Stimulated activated CD8-positive, alpha-beta memory T cell treated with anti-CD3 and anti-CD28 coated beads, Interleukin-4, amount 100 ng/mL, for 48 hours (primary cell): ENCODE measurements at regions not wholly inside any gene's neighbourhood (a gene's known extent, or its start where the extent isn't known, plus 50 kb on each side); places are given as distances from the start of the nearest gene placed in this dataset.

Source experiments
- DNase-seq: peaks from one replicate; pipeline ENCODE4 v3.0.0-alpha.2; 2020

DNA sequence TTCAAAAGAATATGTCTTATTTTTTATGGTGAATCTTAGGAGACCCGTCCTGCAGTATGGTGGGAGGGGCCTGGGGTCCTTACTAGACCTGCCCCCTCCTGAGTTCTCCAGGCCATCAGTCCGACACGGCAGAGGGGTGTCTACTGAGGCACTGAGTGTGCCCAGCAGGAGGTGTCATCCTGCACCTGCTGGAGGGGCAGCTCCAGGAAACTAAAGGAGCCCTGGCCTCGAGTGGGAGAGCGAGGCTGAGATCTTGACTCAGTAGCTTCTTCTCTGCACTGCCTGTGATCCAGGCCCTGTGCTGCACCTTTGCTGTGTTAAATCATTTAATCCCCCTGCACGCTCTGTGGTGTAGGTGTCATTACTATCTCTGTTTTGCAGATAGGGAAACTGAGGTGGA is 587.7 kb downstream of the PTPRU start:
- no peak for DNase-seq

GRCh38 chr1:29823561-29823960 is 587.2 kb downstream of the PTPRU start:
- no peak for DNase-seq

GRCh38 chr1:29821605-29822004 is 585.3 kb downstream of the PTPRU start:
- DNase-seq = no peak

DNA sequence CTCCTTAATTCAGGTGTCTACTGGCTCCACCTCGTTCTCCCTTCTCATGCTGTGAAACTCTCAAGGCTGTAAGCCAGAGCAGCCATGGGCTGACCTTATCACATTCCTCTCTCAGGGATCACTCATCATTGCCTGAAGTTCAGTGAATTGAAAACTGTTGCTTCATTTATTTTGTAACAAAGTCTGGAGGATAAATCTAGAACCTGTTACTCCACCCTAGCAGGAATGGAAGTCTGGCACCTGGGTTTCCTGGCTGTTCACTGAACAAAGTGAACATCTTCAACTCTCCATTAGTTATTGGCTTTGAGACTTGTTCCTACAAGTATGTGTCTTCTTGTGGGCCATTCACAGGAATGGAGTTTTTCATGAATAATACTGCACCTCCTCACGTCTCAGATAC is 584.1 kb downstream of the PTPRU start:
- DNase-seq = no peak

DNA sequence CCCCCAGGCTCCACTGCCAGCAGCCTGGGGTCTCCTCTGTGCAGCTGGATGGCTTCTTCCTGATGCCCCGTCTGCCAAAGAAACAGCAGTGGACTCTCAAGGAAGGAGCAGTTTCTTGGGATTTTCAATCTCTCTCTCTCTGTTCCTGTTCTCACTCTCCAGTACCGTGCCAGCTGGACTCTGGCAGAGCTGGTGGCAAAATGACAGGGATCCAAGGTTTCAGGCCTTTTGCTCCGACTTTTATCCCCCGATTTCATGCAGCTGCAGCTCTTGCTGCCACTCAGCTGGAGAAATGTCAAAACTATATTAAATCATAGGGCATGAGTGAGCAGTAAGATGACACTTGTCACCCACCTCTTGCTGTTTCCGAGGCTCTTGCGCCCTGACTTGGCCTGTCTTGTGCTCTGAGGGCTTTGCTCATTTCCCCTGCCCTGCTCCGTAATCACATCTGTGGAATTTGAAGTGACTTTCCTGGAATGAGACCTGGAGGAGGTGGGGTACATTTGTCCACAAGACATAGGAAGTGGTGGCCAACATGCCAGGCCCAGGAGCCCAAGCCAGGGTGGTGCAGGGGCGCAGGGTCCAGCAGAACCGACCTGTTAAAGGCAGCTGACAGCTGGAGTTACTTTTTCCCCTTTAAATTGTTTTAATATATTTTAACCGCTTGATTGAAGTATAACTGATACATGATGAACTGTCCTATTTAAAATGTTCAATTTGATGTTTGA is 576.2 kb downstream of the PTPRU start:
- no peak for DNase-seq

GRCh38 chr1:29811727-29812407 is 575.5 kb downstream of the PTPRU start:
- DNase-seq = no peak

DNA sequence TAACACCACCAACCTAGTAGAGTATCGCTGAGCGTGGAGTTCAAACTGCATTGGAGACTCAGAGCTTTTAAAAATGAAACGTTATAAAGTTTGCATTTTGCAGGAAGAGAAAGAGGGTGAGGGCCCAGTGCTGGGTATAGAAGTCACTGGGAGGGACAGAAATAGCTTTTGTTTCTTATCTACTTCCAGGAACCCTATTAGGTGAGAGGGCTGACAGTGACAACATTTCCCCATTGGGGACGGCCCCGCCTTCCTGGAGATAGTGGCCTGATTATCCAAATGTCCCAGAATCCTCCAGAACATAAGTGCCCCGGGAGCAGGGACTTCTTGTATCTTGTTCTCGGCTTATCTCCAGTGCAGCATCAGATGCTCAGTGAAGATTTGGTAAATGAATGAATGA is 574.9 kb downstream of the PTPRU start:
- no peak for DNase-seq

GRCh38 chr1:29810121-29811120 is 574.1 kb downstream of the PTPRU start:
- DNase-seq = no peak

GRCh38 chr1:29809446-29810120 is 573.3 kb downstream of the PTPRU start:
- DNase-seq = no peak

- DNase-seq = peak; percentile 14
These were observed 572.0 kb downstream of the PTPRU start for GRCh38 chr1:29808141-29808995.

GRCh38 chr1:29807689-29808088 is 571.4 kb downstream of the PTPRU start:
- DNase-seq = no peak

DNA sequence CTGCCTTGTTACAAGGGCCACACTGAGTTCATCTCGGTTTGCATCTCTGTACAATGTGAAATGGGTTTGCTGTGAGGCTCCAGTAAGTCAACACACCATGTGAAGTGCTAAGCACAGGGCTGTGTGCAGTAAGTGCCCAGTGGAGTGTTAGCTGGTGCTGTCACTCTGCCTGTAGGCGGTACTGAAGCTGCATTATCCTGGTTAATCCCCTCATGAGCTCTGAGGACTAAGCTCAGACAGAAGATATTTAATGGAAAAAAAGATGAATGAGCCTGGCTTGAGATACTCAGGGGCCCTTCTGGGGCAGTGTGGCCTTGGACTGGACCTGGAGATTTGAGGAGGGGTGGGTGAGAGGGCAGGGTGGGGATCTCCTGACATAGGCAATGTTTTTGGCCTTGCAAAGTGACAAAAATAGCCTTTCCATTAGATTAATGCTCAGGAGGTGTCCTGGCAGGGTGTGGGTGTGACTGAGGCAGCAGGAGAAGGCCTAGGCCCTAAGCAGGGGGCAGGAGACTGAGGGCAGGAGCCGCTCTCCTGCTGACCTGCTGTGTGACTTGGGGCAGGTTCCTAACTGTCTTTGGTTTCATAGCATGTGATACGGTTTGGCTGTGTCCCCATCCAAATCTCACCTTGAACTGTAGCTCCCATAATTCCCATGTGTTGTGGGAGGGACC is 570.5 kb downstream of the PTPRU start:
- no peak for DNase-seq

DNA sequence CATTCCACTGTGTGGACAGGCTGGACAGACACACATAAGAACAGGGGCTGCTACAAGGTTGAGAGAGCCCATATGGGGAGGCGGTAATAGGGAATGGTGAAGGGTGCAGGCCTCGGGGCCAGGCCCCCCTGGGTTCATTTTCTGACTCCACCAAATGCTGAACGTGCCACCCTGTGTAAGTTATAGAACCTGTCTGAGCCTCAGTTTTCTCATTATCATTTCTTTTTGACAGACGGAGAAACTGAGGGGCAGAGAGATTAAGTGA is 569.5 kb downstream of the PTPRU start:
- no peak for DNase-seq

- DNase-seq = no peak
These were observed 569.0 kb downstream of the PTPRU start for GRCh38 chr1:29805122-29805895.

- DNase-seq = no peak
These were observed 568.0 kb downstream of the PTPRU start for GRCh38 chr1:29804181-29804899.

DNA sequence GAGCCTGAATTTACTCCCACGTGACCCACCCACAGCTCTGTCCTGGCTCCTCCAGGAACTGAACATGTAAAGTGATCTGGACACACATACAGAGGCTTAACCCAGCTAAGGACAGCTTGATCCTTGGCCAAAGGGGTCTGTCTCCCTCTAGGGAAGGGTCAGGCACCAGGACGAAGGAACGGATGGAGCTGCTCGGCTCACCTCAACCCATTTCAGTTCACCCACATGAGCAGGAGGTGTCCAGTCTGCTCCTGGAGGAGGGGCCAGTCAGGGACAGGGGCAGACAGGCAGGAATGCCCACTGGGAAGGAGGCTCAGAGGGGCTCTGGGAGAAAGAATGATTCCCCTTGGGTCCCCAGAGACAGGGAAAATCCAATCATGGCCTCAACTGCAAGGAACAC is 567.2 kb downstream of the PTPRU start:
- DNase-seq = no peak

- DNase-seq = no peak
These were observed 566.1 kb downstream of the PTPRU start for GRCh38 chr1:29802181-29803068.

GRCh38 chr1:29801561-29801973 is 565.2 kb downstream of the PTPRU start:
- no peak for DNase-seq

GRCh38 chr1:29801003-29801402 is 564.7 kb downstream of the PTPRU start:
- no peak for DNase-seq
